Stimulated activated naive CD8-positive, alpha-beta T cell treated with anti-CD3 and anti-CD28 coated beads, Interleukin-15, Interleukin-2, amounts not matched to agents 100 U/mL and 50 U/mL, for 24 hours (primary cell): ENCODE measurements at regions not wholly inside any gene's neighbourhood (a gene's known extent, or its start where the extent isn't known, plus 50 kb on each side); places are given as distances from the start of the nearest gene placed in this dataset.

ENCODE experiments used
- ATAC-seq: fragments of 150-1000 bp; cut with Tn5 transposase; one replicate; pipeline ENCODE4 v1.10.0; 2021
- DNase-seq: peaks from one replicate; pipeline ENCODE4 v3.0.0; 2021

- DNase-seq (no peak), ATAC-seq (peak; percentile 32)
Measured at GRCh38 chr3:42037318-42037945, 53.7 kb upstream of the TRAK1 start.

DNA sequence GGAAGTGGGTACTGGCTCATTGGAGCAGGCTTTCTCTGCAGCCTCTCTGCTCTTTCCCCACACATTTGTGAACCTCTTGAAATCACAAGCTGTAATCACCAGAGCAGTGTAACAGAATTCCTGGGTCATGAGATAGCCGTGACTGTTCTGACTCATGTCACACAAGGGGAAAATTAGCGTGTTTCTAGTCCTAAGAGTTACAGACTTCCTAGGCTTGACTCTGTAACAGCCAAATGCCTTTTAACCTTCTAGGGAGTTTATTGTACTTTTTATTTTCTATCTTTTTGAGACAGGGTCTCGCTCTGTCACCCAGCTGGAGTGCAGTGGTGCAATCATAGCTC lies 54.7 kb upstream of the TRAK1 start:
- DNase-seq: no peak
- no peak for ATAC-seq

DNA sequence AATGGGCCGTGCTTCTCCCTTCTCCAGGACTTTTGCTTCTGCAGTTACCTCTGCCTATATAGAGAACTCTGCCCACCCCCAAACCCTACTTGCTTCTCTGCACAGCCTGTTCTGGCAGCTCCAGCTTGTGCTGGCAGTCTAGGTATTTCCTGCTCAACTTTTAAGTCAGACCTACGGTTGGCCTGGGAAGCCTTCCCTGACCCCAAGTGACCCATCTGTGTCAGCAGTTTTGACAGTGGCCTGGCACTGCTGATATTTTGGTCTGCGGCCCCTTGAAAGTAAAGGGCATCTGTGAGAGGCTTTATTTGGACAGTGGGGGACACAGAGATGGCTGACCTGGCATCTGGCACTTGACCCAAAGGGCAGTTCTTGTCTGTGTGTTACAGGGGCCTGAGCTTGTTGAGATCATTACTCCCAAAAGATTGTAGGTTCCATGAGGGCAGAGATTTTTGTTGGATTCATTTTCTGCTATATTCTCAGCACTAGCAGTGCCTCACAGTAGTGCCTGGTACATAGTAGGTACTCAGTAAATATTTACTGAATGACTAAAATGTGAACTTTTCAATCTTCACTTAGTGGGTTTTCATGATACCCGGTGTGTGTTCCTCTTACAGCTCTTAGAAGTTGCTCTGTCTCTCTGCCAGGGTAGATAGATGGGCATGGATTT lies 55.2 kb upstream of the TRAK1 start:
- no peak for DNase-seq
- ATAC-seq: no peak

GRCh38 chr3:42035007-42035406 lies 56.1 kb upstream of the TRAK1 start:
- DNase-seq: no peak
- ATAC-seq: no peak

DNA sequence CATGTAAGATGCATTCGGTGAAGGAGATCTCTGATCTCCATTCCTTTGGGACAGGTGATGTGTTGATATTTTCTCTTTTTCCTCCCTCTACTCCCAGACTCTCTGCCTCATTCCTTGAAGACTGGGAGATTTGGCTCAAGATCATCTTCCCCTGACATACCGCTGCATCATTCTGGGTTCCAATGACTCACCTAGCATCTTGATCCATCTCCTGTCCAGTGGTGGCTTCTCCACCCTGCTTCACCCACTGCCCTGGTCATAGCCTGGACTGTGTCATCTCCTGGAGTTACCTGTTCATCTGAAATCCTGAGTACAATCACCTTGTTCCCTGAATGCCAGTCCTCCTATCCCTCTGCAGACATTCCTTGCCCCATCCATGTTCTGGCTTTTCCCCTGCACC lies 57.4 kb upstream of the TRAK1 start:
- DNase-seq: no peak
- no peak for ATAC-seq

DNA sequence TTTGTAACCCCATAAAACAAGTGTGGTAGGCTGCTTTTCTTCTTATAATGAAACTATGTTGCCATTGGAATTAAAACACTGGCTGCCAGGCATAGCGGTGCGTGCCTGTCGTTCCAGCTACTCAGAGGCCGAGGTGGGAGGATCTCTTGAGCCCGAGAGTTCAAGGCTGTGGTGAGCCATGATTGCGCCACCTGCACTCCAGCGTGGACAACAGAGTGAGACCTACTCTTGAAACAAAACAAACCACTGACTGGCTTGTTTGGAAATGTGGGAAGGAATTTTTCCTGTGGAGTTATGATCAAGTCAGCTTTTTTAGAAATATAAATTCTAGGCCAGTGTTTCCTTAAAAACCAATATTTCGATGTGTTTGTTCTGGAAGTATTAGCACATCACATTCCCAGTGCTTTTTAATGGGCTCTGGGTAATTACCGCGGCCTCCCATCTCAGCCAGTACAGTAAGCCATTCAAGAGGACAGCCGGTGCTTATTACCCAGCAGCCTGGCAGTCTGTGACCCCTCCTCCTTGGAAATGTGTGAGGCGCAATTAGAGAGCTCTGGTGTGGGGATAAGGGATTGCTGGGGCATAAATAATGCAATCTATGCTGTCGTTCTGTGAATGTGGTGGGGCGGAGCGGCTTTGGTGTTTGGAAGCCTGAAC lies 58.3 kb upstream of the TRAK1 start:
- ATAC-seq: no peak
- DNase-seq: no peak

- ATAC-seq (peak; percentile 38), DNase-seq (no peak)
Measured at GRCh38 chr3:42031808-42032480, 59.2 kb upstream of the TRAK1 start.

- DNase-seq: no peak
- ATAC-seq: no peak
Measured at GRCh38 chr3:42028474-42028873, 62.7 kb upstream of the TRAK1 start.

GRCh38 chr3:42027571-42027970 lies 63.6 kb upstream of the TRAK1 start:
- ATAC-seq: no peak
- DNase-seq: no peak

DNA sequence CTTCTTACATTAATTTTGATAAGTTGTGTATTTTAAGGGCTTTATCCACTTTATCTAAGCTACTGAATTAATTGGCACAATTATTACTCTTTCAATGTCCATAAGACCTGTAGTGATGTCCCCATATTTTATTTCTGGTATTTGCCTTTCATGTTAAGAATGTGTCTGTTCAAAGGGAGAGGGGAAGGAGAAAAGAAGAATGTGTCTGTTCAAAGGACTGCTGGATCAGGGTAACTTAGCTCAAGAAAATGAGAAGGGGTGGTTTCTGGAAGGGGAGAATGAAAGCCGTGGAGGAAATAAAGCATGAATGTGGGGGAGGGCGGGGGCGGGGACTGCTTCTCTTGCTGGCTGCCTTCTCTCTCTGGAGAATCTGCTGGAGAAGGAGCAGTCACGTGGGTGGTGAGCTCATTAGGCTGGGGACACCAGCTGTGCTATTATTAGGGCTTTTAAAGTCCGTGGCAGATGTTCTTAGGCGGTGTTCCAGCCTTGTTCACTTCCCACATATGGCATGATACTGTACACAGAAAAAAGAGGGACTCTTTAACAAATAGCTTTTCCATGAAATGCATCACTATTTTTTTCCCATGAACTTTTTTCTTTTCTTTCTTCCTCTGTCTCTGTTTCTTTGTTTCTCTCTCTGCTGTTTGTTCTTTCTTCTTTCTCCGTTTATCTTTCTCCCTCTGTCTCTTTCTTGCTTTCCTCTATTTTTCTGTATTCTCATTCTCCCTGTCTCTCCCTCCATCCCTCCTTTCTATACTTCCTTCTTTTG lies 63.7 kb upstream of the ULK4 start:
- ATAC-seq (no peak), DNase-seq (peak; percentile 24)

DNA sequence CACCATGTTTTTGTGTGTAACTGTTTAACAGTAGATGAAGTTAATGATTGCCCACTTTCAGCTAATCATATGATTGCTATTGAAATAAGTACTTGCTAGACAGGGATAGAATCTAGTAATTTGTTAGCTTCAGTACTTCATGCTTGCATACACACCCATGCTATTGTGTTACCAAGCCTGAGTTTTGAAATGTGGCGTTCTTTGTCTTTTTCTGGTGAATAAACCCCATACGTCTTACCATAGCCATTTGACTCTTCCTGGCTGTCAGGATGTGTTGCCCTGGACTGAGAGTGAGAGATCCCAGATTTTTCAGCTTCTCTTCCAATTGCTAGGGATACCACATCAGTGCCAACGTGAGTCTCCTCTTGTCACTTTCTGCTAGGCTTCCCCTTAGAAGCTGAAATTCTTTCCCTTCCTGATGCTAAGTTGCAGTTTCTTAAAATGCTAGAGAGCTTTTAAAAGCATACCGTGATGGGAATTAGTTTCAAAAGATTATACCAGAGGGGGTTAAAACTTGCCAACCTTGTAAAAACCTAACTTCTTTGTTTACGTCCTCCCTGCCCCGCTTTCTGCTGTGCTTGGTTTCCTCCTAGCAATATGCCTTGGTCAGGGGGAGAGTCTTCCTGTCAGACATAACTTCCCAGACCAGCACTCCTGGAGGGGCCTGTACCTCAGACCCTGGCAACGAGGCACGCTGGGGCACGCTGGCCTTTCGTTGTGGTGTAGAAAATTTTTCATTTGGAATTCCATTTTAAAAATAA lies 62.9 kb upstream of the ULK4 start:
- DNase-seq (no peak), ATAC-seq (no peak)

GRCh38 chr3:42023380-42023779 lies 61.5 kb upstream of the ULK4 start:
- DNase-seq (peak; percentile 59), ATAC-seq (peak; percentile 89)

DNA sequence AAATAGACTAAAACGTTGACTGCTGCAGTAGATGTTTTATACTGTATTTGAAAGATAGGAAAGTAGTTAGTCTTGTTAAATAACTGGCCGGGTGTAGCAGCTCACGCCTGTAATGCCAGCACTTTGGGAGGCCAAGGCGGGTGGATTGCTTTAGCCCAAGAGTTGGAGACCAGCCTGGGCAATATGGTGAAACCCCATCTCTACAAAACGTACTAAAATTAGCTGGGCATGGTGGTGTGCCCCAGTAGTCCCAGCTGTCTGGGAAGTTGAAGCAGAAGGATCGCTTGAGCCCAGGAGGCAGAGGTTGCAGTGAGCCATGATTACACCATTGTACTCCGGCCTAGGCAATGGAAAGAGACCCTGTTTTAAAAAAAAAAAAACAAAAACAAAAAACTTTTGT lies 60.5 kb upstream of the ULK4 start:
- ATAC-seq: no peak

GRCh38 chr3:42020684-42021307 lies 58.9 kb upstream of the ULK4 start:
- no peak for DNase-seq
- ATAC-seq: peak; percentile 41

More for the DNA sequence above, 60.5 kb upstream of the ULK4 start:
- DNase-seq: no peak

GRCh38 chr3:42019953-42020260 lies 58.0 kb upstream of the ULK4 start:
- DNase-seq (no peak), ATAC-seq (no peak)

GRCh38 chr3:42019144-42019952 lies 57.4 kb upstream of the ULK4 start:
- DNase-seq (no peak), ATAC-seq (no peak)

DNA sequence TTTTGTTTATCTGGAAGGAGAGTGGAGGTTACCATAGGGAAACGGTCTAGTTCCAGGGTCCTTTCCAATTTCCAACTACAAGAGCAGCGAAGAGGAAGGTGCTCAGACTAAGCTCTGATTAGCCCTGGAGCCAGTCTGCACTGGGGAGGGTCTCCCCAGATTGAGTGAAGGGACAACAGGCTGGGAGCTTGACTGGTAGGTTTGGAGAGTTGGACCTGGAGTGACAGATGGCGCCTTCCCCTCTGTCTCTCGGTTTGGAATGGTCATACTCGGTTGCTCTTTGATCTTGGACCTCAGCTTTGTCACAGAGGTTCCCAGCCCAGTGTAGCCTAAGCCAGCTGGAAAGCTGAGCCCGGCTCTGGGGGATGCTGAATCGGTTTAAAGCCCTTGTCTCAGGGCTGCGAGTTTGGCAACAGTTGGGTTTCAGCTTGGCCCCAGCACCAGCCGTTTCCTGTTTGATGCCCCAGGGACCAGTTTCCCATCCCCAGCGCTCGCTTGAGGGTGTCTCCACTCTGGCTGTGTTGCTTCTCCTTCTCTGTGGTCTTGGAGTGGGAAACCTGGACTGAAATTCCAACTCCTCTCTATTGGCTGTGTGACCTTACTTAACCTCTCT lies 53.1 kb upstream of the ULK4 start:
- ATAC-seq: no peak

DNA sequence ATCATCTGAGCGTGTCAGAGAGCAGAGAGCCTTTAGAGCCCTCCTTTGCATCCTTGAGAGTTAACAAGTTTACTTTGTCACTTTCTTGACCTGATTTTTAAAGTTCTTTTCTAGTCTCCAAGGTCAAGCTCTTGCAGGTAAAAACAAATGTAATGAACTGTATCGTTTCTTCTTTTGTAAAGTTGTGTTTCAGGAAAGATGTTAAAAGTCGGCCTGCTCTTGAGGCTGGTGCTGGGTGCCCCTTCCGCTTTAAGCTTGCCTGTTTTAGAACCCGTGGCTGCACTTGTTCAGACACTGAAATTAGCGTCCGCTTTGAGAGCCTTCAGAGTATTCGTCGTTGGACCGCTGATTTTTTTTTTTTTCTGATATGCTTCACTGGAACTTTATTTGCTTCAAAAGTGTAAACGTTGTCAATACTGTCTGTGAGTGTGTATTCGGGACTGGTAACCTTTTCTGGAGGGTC lies 52.6 kb upstream of the ULK4 start:
- DNase-seq (no peak), ATAC-seq (no peak)

More for the DNA sequence above, 53.1 kb upstream of the ULK4 start:
- peak; percentile 33 for DNase-seq

DNA sequence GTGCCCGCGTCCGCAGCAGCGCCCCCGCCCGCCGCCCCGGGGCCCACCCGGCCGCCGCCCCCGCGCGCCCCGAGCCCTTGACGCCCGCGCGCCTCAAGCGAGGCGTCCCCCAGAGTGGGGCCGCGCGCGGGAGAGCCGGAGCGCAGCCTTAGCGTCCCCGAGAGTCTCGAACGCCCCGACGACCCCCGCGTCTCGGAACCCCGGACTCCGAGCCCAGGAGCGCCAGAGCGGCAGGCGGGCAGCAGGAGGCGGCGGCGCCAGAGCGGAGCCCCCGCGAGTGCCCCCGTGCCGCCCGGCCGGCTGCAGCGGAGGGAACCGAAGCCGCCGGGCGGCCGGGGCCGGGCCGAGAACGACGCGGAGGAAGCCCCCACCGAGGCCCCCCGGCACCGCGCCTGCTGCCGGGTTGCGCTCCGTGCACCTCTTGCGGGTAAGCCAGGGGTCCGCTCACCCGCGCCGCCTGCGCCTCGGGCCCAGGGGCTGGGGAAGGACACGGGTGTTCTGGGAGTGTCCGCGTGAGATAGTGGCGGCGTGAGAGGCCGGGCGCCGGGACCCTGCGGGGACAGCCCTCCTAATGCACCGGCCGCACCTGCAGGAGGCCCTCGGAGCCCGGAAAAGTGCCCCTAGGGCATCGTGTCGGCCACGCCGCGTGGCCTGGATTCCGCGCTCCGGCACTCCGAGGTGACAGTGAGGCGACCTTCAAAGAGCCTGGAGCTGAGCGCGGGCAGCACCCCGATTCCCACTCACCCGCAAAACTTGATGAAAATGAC lies 52.0 kb upstream of the ULK4 start:
- ATAC-seq (peak; percentile 8), DNase-seq (peak; percentile 52)
